GM13976 (cell line): ENCODE measurements at regions not wholly inside any gene's neighbourhood (a gene's known extent, or its start where the extent isn't known, plus 50 kb on each side); places are given as distances from the start of the nearest gene placed in this dataset.

ENCODE experiments used
- DNase-seq: peaks from one replicate; pipeline ENCODE4 v3.0.0; 2012; ENCODE audit warnings: low spot score
- in situ Hi-C: fragments of 300-500 bp; cut with MboI; formaldehyde crosslinking; loops from one replicate; pipeline ENCODE4 v1.12.0; 2022; ENCODE audit warnings: low sequenced_read_pairs, mixed read lengths, inconsistent platforms; ENCODE audit not compliant: unreplicated experiment
- TF ChIP-seq, protein P1 (sequence below): IDR thresholded peaks from 2 replicates; pipeline ENCODE4 v1.5.1; 2012; ENCODE audit warnings: borderline replicate concordance, mild to moderate bottlenecking; ENCODE audit not compliant: insufficient read depth; ENCODE audit errors: extremely low read depth, missing control alignments, control extremely low read depth

DNA sequence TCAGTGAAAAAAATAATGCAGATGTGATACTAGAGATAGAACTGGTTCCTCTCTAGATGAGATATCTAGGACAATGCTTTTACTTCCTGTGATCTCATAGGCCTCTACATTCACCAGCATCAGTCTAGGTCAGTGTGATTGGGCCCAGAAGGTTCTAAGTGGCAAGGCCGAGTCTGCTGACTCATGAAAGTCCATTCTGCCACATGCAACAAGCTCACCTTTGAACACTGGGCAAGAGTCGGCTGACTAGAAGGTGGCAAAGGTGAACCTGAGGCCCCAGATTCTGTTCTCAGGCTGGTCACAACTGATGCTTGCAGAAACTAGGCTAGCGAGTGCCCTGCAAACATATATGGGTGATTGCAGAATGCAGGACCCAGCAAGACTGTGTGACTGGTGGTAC, 105.7 kb upstream of the PLXNA4 start:
- TF ChIP-seq, protein P1, sequence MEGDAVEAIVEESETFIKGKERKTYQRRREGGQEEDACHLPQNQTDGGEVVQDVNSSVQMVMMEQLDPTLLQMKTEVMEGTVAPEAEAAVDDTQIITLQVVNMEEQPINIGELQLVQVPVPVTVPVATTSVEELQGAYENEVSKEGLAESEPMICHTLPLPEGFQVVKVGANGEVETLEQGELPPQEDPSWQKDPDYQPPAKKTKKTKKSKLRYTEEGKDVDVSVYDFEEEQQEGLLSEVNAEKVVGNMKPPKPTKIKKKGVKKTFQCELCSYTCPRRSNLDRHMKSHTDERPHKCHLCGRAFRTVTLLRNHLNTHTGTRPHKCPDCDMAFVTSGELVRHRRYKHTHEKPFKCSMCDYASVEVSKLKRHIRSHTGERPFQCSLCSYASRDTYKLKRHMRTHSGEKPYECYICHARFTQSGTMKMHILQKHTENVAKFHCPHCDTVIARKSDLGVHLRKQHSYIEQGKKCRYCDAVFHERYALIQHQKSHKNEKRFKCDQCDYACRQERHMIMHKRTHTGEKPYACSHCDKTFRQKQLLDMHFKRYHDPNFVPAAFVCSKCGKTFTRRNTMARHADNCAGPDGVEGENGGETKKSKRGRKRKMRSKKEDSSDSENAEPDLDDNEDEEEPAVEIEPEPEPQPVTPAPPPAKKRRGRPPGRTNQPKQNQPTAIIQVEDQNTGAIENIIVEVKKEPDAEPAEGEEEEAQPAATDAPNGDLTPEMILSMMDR = no peak
- no peak for DNase-seq
- in situ Hi-C loops = no loop called here

DNA sequence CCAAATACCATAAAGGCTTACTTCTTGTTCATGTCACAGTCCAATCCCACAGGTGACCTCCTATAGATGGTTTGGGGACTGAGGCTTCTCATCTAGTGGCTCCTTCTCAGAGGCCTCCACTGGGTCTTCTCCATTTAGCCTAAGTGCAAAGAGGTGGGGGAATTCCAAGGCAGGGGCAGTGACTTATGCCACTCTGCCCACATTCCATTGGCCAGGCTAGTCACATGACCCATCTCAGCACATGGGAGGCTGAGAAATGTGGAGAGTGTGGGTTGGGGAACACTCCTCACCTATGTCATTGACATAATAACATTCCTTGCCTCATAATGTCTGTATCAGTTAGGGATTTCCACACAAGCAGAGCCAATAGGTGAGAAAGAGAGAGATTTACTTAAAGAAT, 104.3 kb upstream of the PLXNA4 start:
- in situ Hi-C loops = no loop called here
- TF ChIP-seq, protein P1 = no peak

DNA sequence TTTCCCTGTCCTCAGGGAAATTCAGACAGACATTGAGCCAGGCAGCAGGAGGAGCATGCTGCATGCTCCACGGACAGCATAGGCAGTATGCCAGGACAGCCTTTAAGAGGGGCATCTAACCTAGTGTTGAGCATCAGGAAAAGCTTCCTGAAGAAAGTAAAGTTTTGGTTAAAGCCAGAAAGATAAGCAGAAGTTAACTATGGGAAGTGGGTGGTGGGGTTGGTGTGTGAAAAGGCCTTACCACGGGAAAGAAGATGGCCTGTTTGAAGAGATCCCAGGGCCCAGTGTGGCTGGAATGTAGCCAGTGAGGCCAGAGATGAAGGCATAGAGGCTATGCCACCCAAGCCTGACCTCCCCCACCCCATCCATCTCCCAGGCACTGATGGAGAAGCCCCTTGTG, 102.4 kb upstream of the PLXNA4 start:
- TF ChIP-seq, protein P1 = no peak
- DNase-seq = no peak
- in situ Hi-C loops = no loop called here

More for the DNA sequence above, 104.3 kb upstream of the PLXNA4 start:
- DNase-seq = no peak

DNA sequence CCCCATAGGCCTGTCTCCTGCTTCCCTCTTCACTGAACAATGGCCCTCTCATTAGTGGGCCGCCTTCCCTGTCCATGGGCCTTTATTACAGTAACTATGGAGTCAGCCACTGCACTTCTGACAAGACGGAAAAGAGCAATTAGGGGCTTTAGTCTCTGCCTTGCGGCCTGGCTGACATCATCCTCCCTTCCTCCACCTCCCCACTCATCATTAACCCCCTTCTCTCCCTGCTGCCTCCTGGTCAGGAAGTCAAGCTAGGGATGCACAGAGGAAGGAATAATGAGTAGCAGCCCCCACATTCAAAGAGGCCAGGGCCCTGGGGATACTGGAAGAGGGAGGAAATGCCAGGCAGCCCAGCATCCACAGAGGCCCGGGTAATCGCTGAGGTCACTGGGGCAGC, 101.6 kb upstream of the PLXNA4 start:
- in situ Hi-C loops = no loop called here
- TF ChIP-seq, protein P1 = no peak
- no peak for DNase-seq

DNA sequence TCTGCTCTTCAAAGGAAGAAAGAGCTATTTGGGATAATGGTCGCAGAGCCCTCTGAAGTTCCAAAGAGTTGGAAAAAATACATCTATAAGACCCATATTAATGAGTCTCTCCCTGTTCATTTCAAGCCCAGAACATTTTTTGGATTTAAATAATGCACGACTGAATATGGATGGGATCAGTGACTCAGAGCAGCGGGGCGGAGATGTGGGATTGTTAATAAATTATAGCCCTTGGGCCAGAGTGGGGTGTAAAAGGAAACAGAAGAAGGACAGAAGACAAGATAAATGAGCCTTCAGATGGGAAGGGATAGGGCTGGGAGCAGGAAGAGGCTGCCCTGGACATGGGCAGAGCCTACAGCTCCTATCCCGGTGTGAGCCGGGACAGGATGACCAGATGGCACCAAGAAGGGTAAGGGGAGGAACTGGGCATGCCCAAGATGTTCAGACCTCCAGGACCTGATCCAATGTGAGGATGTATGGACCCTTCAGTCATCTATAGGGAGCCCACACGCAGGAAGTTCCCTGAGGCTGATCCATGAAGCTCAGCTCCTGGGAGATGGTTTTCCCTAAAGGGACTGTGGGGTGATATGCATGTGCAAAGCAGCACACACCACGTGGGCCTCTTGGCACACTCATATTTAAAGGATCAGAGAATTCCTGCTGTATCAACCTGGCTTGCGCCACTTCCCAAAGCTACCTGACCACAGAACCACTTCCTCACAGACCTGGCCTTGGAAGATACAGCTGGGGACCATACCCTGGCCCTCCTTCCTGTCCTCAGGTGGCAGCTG, 96.1 kb upstream of the PLXNA4 start:
- TF ChIP-seq, protein P1 = no peak
- no peak for DNase-seq

DNA sequence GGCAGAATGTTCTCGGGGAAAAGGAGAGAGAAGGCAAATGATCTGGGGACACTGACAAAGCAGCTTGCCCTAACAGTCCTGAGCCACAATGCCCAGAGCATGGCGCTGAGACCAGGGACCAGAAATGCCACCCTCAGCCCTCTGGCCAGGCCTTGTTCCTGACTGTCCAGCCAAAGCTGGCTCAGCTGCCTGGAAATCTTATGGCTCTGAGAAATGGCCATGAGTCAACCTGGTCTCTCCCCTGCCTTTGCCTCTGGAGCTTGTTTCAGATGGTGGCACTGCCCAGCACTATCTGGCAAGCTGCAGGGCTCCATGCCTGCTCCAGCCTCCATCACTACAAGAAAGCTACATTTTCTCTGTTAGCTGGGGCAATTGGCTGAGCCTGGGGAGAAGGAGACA, 90.5 kb upstream of the PLXNA4 start:
- in situ Hi-C loops = no loop called here
- TF ChIP-seq, protein P1 = no peak
- DNase-seq = no peak

More for the DNA sequence above, 96.1 kb upstream of the PLXNA4 start:
- in situ Hi-C loops = no loop called here
